Activated CD4-positive, alpha-beta T cell treated with anti-CD3 and anti-CD28 coated beads, Interleukin-2, amount 10 ng/mL, durations not matched to agents 24 days and 14 days (primary cell): ENCODE measurements at regions not wholly inside any gene's neighbourhood (a gene's known extent, or its start where the extent isn't known, plus 50 kb on each side); places are given as distances from the start of the nearest gene placed in this dataset.
"Not testable (repeated sequence)": the region's sequence is repeated elsewhere in the genome, so short reads cannot be mapped to it uniquely, and the experiment has no call there.

Source experiments
- DNase-seq: peaks from one replicate; pipeline ENCODE4 v3.0.0; 2022
- H3K27ac Mint-ChIP-seq: one replicate; pipeline ENCODE4 v1.8.0; 2022; ENCODE audit warnings: mild to moderate bottlenecking, mixed read lengths
- H3K27me3 Mint-ChIP-seq: one replicate; pipeline ENCODE4 v1.8.0; 2022; ENCODE audit warnings: mixed read lengths
- H3K36me3 Mint-ChIP-seq: one replicate; pipeline ENCODE4 v1.8.0; 2022; ENCODE audit warnings: low read depth, mild to moderate bottlenecking, mixed read lengths
- H3K4me1 Mint-ChIP-seq: one replicate; pipeline ENCODE4 v1.8.0; 2021; ENCODE audit warnings: mixed read lengths
- H3K4me3 Mint-ChIP-seq: one replicate; pipeline ENCODE4 v1.8.0; 2022; ENCODE audit warnings: mild to moderate bottlenecking, moderate library complexity, mixed read lengths
- H3K9me3 Mint-ChIP-seq: one replicate; pipeline ENCODE4 v1.8.0; 2021; ENCODE audit warnings: mixed read lengths
- intact Hi-C: fragments of 100-400 bp; cut with micrococcal nuclease; formaldehyde crosslinking; loops from one replicate; pipeline ENCODE4 v1.15.1; 2023

DNA sequence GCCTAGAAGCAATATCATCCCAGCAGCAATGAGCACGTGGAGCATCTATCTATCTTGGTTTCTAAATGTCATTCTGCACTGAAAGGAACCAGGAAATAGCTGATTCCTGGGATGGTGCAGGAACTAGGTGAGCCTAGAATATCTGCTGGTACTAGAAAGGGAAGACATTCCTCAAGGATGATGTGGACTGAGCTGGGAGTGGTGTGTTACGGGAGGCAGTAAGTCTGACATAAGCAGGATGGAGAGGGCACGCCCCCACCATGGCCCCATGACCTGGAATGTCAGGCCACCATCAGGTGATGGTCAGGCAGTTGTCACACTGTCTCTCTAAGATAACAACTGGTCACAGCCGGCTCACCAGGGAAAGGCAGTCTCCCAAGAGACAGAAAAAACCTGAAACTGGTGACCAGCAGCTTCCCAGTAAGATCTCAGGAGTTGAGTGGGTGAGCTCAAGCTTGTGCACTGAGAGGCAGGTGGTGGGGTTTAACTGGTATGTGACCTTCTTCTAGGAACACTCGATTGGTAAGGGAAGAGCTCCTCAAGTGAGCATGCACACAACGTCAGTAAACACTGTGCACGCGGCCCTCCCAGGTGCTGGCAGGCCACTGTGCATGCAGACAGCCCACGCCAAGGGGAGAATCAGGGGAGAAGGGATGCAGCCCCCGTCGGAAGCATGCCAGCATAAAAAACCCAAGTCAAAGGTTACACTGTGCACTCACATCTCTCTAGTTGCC is 148.7 kb downstream of the ADSS2 start:
- Mint-ChIP-seq H3K4me3 (no peak overlapping the region), H3K27me3 (peaks cover 4% of the 10 kb centered on the region), H3K4me1 (peaks cover 15% of the 10 kb centered on the region), H3K27ac (no peak overlapping the region), H3K36me3 (peaks cover 3% of the 10 kb centered on the region), H3K9me3 (peaks cover 7% of the 10 kb centered on the region)
- DNase-seq, result no peak
- intact Hi-C loops, result no loop called here

DNA sequence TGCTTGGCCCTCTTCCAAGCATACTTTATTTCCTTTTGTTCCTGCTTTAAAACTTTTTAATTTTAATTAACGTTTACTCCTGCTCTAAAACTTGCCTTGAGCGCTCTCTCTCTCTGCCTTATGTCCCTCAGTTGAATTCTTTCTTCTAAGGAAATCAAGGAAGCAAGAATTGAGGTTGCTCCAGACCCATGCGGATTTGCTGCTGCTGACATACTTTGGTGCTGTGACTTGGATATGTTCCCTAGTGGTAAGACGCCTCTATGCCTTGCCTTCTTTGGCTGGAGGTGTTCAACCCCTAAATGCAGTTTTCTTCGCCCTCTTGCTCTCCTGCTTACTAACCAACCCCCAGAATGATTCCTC is 148.1 kb downstream of the ADSS2 start:
- H3K4me3 Mint-ChIP-seq, result no peak overlapping the region
- H3K9me3 Mint-ChIP-seq, result peaks cover 7% of the 10 kb centered on the region
- H3K4me1 Mint-ChIP-seq, result peaks cover 14% of the 10 kb centered on the region
- DNase-seq, result no peak
- H3K36me3 Mint-ChIP-seq, result peaks cover 3% of the 10 kb centered on the region
- peaks cover 4% of the 10 kb centered on the region for H3K27me3 Mint-ChIP-seq
- intact Hi-C loops, result no loop called here
- H3K27ac Mint-ChIP-seq, result no peak overlapping the region

- H3K36me3 Mint-ChIP-seq, result peaks cover 3% of the 10 kb centered on the region
- intact Hi-C loops, result no loop called here
- H3K27ac Mint-ChIP-seq, result no peak overlapping the region
- peaks cover 4% of the 10 kb centered on the region for H3K27me3 Mint-ChIP-seq
- no peak for DNase-seq
- H3K9me3 Mint-ChIP-seq, result peaks cover 7% of the 10 kb centered on the region
- H3K4me1 Mint-ChIP-seq, result peaks cover 11% of the 10 kb centered on the region
- H3K4me3 Mint-ChIP-seq, result no peak overlapping the region
These were observed 147.6 kb downstream of the ADSS2 start for GRCh38 chr1:244304156-244304555.

DNA sequence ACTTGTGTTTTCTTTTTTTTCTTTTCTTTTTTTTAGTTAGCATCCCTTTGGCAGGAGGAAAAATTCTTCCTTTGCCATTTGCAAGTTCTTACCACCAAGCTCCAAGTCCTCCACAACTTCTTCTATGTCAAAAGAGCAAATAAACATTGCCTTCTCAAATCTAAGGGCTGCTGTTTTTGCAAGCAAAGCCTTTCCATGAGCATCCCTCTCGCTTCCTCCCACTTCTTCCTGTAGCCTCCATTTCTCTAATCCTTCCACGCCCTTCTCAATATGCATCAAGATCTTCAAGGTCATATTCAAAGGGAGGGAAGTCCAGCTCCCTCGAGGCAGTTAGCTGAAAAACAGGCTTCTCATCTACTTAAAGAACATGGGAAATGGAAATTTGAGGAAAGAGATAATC is 147.1 kb downstream of the ADSS2 start:
- H3K4me1 Mint-ChIP-seq, result peaks cover 6% of the 10 kb centered on the region
- H3K4me3 Mint-ChIP-seq, result no peak overlapping the region
- no peak overlapping the region for H3K27ac Mint-ChIP-seq
- H3K27me3 Mint-ChIP-seq, result peaks cover 4% of the 10 kb centered on the region
- DNase-seq, result no peak
- peaks cover 3% of the 10 kb centered on the region for H3K36me3 Mint-ChIP-seq
- H3K9me3 Mint-ChIP-seq, result peaks cover 7% of the 10 kb centered on the region
- intact Hi-C loops, result no loop called here

DNA sequence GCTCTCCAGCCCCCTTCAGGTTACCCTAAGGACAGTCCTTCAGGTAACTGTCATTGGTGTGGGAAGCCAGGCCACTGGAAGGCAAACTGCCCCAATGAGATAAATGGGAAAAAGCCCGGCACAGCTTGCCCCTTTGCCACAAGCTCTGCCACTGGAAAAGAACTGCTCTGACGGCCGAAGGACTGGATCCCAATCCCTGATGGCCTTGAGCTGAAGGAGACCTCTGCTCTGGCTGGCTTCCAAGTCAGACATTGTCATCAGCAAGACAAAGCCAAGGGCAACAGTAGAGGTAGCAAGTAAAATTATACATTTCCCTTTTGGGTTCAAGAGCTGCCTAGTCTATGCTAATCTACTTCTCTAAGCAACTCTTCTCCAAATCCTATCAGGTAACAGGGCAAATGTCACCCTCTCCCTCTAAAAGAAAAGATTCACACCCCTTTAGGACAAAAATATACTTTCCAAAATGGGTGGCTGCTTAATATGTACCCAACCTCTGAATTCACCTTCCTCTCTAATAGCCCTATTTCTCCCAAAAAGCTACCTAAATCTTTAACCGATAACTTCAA is 145.8 kb downstream of the ADSS2 start:
- no peak for DNase-seq
- peaks cover 4% of the 10 kb centered on the region for H3K27me3 Mint-ChIP-seq
- peaks cover 11% of the 10 kb centered on the region for H3K9me3 Mint-ChIP-seq
- H3K4me1 Mint-ChIP-seq, result peaks cover 6% of the 10 kb centered on the region
- no peak overlapping the region for H3K4me3 Mint-ChIP-seq
- no peak overlapping the region for H3K27ac Mint-ChIP-seq
- intact Hi-C loops, result no loop called here
- H3K36me3 Mint-ChIP-seq, result peaks cover 3% of the 10 kb centered on the region

DNA sequence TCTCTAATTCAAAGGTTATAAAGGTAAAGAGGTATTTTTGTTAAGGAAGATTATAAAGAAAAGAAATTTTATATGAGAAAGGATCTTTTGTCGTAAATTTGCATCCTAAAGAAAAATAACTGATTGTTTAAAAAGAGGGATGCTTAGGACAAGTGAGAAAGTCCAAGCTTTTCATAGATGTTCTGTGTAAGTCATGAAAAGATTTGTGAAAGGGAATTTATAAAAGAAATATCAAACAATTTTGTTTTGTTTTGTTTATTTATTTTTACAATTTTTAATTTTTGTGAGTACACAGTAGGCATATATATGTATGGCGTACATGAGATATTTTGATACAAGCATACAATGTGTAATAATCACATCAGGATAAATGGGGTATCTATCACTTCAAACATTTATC is 145.2 kb downstream of the ADSS2 start:
- Mint-ChIP-seq H3K4me1 (peaks cover 6% of the 10 kb centered on the region), H3K36me3 (peaks cover 4% of the 10 kb centered on the region), H3K27ac (no peak overlapping the region), H3K4me3 (no peak overlapping the region), H3K27me3 (peaks cover 4% of the 10 kb centered on the region), H3K9me3 (peaks cover 11% of the 10 kb centered on the region)
- no peak for DNase-seq
- intact Hi-C loops, result no loop called here

DNA sequence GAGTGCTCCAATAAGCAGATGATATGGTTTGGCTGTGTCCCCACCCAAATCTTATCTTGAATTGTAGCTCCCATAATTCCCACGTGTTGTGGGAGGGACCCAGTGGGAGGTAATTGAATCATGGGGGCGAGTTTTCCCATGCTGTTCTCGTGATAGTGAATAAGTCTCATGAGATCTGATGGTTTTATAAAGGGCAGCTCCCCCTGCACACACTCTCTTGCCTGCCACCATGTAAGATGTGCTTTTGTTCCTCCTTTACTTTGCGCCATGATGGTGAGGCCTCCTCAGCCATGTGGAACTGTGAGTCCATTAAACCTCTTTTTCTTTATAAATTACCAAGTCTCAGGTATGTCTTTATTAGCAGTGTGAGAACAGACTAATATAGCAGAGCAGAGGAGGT is 142.5 kb downstream of the ADSS2 start:
- intact Hi-C loops, DNase-seq, H3K36me3 Mint-ChIP-seq, H3K27me3 Mint-ChIP-seq, H3K4me1 Mint-ChIP-seq, H3K27ac Mint-ChIP-seq, H3K4me3 Mint-ChIP-seq: not testable (repeated sequence)
- peaks cover 11% of the 10 kb centered on the region for H3K9me3 Mint-ChIP-seq

DNA sequence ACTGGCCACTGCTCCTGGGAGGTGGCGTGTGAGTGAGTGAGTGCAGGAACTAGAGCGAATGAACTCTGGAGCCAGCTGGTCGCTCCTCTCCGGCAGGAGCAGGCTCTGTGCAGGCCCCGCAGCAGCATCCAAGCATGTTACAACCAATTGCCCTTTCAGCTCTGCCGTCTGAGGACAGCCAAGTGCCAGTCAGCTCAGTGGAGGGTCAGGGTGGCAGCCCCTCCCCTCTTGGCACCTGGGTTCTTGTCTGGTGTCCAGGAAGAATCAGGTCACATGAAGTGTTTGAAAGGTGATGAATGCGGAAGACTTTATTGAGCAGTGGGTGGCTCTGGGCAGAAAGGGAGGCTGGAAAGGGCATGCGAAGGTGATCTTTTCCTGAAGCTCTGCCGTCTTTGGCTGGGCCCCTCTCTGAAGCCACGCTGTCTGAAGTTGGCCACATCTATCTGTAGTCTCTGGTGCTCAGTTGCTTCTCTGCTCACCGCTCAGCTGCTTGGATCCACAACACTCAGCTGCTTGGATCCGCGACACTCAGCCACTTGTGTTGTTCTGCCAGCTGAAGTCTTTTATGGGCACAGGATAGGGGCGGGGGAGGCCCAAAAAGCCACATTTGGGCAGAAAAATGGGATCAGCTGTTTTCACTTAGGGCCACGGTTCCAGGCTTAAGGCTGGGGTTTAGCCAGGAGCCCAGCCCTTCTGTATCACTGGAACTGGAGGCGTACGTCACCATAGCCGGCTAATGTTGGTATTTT is 139.8 kb downstream of the ADSS2 start:
- H3K9me3 Mint-ChIP-seq, result peaks cover 12% of the 10 kb centered on the region
- no peak overlapping the region for H3K4me3 Mint-ChIP-seq
- H3K36me3 Mint-ChIP-seq, result peaks cover 4% of the 10 kb centered on the region
- H3K27me3 Mint-ChIP-seq, result peaks cover under 1% of the 10 kb centered on the region
- H3K4me1 Mint-ChIP-seq, result peaks cover 5% of the 10 kb centered on the region
- no peak for DNase-seq
- intact Hi-C loops, result no loop called here
- no peak overlapping the region for H3K27ac Mint-ChIP-seq

DNA sequence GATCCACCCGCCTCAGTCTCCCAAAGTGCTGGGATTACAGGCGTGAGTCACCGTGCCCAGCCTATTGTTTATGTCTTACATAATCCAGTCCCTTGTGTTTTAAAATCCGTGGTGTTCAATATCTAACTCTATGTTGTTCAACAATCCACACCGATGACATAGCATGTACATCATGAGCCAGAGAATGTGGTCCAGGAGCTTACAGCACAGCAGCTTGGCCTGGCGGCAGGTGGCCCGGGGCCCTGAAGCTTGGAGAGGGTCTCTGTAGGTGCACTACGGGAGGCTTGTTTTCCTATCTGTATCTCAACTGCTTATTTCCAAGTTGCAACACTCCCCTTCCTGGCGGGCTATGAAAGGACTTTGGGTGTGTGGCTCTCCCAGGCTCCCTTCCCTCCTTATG is 138.4 kb downstream of the ADSS2 start:
- H3K27me3 Mint-ChIP-seq, result no peaks in the 10 kb centered on the region
- H3K9me3 Mint-ChIP-seq, result peaks cover 8% of the 10 kb centered on the region
- no peak overlapping the region for H3K27ac Mint-ChIP-seq
- peaks cover 5% of the 10 kb centered on the region for H3K4me1 Mint-ChIP-seq
- DNase-seq, result no peak
- intact Hi-C loops, result no loop called here
- peaks cover 4% of the 10 kb centered on the region for H3K36me3 Mint-ChIP-seq
- H3K4me3 Mint-ChIP-seq, result no peak overlapping the region

DNA sequence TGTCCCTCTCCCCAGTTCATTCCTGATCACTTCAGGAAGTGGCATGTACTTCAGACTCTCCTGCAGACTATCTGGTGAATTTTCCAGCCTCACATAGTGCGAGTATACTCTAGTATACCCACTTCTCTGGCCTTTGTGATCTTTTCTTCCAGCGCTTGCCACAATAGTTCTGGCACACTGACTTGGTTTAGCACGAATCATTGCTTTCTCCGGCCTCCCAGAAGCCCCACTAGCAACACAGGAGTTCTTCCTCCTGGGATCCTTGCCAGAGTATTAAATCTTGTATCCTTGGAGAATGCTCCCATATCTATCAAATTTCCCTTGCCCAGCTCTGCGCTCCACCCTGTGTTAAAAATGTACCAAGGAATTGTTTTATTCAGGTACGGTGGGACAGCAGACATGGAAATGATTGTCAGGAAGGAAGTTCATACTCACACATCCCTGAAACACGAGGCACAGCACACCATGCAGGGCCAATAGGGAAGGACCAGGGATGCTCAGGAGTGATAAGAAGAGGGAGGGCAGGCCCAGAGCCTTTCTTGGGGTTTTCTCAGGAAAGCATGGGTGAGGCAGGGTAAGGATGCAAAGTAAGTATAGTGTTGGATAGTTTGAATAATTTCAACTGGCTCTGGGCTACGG is 136.7 kb downstream of the ADSS2 start:
- Mint-ChIP-seq H3K4me1 (peaks cover 20% of the 10 kb centered on the region), H3K27me3 (no peaks in the 10 kb centered on the region), H3K9me3 (peaks cover 8% of the 10 kb centered on the region), H3K36me3 (peaks cover 6% of the 10 kb centered on the region), H3K4me3 (no peak overlapping the region), H3K27ac (peak overlapping the region; percentile 25)
- intact Hi-C loops, result loop anchor here (5.0 kb wide), 1 partner anchor 337 kb away; the partner anchor contains the start of gene DESI2
- DNase-seq, result no peak

DNA sequence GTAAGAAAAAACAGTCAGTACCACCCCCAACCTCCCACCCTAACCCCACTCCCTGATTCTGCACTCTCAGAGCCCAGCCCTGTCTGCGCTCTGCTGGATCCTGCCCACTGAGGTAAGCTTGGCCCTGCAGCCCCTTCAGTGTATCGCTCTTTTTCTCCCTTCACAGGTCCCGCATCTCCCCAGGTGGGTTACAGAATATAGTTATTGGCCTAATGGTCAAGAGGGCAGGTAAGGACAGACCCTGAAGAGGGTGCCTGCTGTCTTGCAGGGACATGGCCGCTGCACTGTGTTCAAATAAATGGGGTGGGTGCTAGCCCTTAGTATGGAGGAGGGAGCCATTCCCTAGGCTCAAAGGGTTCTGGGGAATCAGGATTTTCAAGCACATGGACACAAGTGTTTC is 135.7 kb downstream of the ADSS2 start:
- H3K27ac Mint-ChIP-seq, result no peak overlapping the region
- no peak for DNase-seq
- intact Hi-C loops, result loop anchor here (5.0 kb wide), 1 partner anchor 336 kb away; the partner anchor contains the start of gene DESI2
- peaks cover 4% of the 10 kb centered on the region for H3K9me3 Mint-ChIP-seq
- H3K36me3 Mint-ChIP-seq, result peaks cover 6% of the 10 kb centered on the region
- H3K4me3 Mint-ChIP-seq, result no peak overlapping the region
- H3K27me3 Mint-ChIP-seq, result no peaks in the 10 kb centered on the region
- H3K4me1 Mint-ChIP-seq, result peaks cover 23% of the 10 kb centered on the region

DNA sequence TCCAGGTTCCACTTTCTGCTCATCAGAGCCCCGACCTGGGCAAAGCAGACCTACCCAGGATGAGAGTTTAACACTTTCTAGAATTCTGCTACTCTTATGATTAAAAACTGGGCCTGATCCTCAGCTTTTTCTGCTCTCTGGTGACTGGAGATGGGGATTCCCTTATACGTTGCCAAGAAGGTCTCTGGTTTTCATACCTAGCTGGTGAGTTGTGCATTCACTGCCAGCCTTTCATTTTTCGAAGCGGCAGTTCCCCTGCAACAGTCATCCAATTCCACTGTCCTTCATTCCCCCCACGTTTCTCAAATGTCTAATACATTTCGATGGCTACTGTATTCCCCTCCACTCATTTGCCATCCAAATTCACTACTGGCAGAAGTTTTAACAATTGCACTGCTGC is 135.3 kb downstream of the ADSS2 start:
- intact Hi-C loops, result loop anchor here (5.0 kb wide), 1 partner anchor 336 kb away; the partner anchor contains the start of gene DESI2
- H3K27me3 Mint-ChIP-seq, result no peaks in the 10 kb centered on the region

GRCh38 chr1:244316986-244317655 is 134.6 kb downstream of the ADSS2 start:
- Mint-ChIP-seq H3K27ac (no peak overlapping the region), H3K36me3 (peaks cover 5% of the 10 kb centered on the region), H3K27me3 (no peaks in the 10 kb centered on the region), H3K9me3 (peaks cover 4% of the 10 kb centered on the region), H3K4me1 (peaks cover 26% of the 10 kb centered on the region), H3K4me3 (no peak overlapping the region)
- DNase-seq, result no peak
- intact Hi-C loops, result loop anchor here (5.0 kb wide), 1 partner anchor 335 kb away; the partner anchor contains the start of gene DESI2

More for the DNA sequence above, 135.3 kb downstream of the ADSS2 start:
- H3K4me3 Mint-ChIP-seq, result no peak overlapping the region
- H3K9me3 Mint-ChIP-seq, result peaks cover 4% of the 10 kb centered on the region
- DNase-seq, result no peak
- no peak overlapping the region for H3K27ac Mint-ChIP-seq
- H3K36me3 Mint-ChIP-seq, result peaks cover 5% of the 10 kb centered on the region
- H3K4me1 Mint-ChIP-seq, result peaks cover 23% of the 10 kb centered on the region
